ENCODE measurements at regions not wholly inside any gene's neighbourhood (a gene's known extent, or its start where the extent isn't known, plus 50 kb on each side); places are given as distances from the start of the nearest gene placed in this dataset.
"Not testable (repeated sequence)": the region's sequence is repeated elsewhere in the genome, so short reads cannot be mapped to it uniquely, and the experiment has no call there.

DNA sequence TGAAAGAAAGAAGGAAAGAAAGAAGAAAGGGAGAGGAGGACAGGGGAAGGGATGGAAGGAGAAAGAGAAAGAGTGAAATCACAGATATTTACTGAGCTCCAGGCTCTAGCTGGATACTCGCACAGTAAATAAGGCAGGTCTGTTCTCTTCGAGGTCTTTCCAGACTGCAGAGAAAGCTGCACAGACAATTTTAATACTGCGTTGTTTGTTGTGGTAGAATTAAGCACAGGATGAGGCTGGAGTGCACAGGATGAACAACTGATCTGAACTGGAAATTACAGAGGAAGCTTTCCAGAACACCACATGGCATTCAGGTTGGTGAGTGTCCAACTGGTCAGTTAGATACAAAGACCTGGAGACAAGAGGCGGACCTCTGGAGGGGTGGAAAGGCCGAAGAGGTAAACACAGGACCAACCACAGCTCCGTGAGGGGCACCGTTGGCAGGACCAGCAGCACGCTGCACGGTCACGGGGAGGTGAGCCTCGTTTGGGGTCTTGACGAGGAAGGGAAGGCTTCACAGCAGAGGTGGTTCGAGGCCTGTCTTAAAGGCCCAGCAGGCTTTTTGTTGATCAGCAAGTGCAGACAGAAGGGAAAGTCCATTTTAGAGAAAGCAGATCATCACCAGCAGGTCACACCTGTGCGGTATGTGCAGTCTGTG lies 121.7 kb downstream of the ATP6V0E2 start:
- not testable (repeated sequence) for DNase-seq (ENCODE audit: low spot score)

DNA sequence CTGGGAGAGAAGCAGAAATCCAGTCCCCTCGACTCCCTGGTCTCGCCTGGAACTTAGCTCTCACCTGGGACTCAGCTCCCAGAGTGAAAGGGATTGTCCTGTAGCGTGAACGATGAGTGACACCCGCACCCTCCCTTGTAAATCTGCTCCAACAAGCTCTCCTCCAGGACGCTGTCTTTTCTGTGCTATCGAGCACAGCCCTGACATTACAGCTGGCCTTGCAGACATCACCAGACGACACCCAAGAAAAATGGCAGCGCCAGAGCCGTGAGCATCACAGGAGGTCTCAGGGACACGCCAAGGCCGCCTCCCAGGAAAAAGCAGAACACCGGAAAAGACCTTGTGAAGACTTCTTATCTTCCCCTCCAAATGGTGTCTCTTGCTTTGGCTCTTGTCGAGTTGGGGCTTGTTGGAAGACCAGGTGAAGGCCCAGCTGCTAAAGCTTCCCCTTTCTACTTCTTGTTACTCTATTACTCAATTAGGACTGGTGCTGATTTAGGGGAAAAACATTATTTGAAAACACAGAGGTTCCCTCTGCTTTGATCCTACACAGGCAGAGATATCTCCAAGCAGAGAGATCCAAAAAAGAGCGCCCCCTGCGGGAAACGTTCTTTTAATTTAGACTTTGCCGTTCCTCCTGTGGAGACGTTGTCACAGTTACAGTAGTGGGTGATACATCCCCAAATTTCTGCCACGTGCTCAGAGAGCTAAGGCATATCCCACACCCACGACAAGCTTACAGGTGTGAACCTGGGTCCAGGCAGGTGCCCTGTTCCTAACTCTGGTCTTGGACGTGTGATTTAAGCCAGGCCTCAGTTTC lies 127.2 kb downstream of the ATP6V0E2 start:
- peak; percentile 17 for DNase-seq (ENCODE audit: low spot score)

DNA sequence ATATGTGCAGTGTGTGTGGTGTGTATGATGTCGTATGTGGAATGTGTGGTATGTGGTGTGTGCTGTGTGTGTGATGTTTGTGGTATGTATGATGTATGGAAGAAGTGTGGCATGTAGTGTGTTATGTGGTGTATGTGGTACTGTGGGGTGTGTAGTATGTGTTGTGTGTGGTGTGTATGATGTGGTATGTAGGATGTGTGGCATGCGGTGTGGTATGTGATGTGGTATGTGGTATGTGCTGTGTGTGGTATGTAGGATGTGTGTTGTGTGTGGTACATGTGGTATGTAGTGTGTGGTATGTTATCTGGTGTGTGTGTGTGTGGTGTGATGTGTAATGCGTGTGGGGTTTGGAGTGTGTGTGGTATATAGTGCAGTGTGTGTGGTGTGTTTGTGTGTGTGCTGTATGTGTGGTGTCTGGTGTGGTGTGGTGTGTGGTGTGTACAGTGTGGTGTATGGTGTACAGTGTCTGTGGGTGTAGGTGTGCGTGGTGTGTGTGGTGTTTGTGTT lies 129.6 kb downstream of the ATP6V0E2 start:
- peak; percentile 8 for DNase-seq (ENCODE audit: low spot score)

DNA sequence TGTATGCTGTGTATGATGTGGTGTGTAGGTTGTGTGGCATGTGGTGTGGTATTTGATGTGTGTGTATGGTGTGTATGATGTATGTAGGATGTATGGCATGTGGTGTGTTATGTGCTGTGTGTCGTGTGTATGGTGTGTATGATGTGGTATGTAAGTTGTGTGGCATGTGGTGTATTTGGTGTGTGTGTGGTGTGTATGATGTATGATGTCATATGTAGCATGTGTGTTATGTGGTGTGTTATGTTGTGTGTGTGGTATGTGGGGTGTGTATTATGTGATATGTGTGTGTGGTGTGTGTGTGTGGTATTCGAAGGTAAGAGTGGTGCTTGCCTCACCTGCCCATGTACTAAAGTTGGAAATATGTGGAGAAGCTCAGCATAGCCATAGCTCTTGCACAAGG lies 130.2 kb downstream of the ATP6V0E2 start:
- not testable (repeated sequence) for DNase-seq (ENCODE audit: low spot score)

DNA sequence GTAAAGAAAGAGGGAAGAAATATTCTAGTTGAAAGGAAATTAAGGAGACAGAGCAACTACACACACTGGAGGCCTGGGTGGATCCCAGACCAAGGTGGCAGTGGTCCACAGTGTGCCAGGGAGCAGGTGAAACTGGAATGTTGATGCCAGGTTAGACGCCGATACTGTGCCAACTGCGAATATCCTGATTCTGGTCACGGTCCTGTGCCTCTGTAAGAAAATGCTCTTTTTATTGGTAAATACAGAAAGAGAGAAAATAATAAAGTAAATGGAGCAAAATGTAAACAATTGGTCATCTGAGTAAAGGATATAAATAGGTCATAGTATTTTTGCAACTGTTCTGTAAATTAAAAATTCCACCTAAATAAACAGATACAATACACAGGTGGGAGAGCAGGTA lies 131.1 kb downstream of the ATP6V0E2 start:
- not testable (repeated sequence) for DNase-seq (ENCODE audit: low spot score)

DNA sequence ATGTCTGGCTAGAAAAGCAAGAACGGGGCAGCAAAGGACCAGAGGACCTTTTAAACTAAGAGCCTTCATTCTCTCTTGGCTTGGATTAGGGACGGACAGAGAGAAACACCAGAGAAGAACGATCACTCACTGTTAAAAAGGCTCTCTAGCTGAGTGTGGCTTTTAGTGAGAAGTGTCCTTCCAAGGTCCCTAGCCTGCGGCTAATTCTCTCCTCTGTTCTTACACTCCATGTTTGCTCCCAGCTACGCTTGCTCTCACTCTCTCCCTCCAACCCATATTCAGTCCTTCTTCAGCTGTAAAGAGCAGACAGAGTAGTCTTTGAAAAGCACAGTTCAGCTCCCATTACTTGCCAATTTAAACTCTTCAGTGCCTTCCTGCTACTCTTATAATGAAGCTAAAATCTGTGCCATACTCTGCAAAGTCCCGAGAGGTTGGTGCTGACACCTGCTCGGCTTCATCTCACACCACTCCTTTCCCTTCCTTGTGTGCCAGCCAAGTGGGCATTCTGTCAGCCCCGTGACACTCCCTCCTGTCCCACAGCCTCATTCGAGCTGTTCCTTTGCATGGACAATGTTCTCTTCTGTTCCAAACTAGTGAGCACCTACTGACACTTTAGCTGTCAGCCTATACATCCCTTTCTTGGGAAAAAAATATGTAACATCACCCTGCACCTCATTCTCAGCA lies 136.0 kb downstream of the ATP6V0E2 start:
- DNase-seq (ENCODE audit: low spot score) = not testable (repeated sequence)

DNA sequence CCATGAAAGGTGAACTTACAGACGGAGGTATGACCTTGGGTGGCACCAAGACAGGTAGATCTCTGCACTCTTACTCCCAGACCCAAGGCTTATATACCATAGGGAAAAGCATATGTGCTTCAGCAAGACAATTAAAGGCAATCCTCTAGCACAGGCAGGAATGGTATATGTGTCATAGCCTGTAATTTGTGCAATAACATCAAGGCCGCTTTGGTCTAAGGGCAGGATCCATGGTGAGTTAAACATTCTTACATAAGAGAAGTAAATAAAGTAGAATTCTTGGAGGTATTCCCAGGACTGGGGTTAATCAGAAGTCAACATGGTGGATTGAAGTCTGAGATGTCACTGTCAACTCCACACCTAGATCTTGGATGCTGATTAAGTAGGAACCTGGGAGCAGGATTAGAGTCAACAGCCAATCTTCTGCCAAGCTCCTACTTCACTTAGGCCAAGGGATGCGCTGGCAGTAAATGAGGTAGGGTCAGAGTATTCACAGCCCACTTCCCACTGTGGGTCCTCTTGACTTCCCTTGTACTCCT lies 143.0 kb downstream of the ATP6V0E2 start:
- not testable (repeated sequence) for DNase-seq (ENCODE audit: low spot score)

DNA sequence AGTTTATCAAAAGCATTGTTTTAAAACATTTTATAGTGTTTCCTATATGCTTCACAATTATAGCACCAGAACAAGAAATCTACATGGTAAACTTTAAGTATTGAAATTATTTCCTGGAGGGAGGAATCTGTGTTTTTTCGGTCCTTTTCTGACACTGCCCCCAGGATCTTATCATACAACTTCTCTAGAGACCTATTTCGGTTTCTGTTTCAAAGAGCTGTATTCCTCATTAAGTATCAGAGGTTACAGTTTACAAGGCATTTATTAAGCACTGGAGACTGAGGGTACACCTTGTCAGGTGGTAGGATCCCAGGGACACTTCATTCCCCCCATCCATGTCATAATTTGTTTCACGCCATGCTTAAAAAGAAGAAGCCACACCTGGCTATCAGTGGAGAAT lies 146.4 kb downstream of the ATP6V0E2 start:
- not testable (repeated sequence) for DNase-seq (ENCODE audit: low spot score)

DNA sequence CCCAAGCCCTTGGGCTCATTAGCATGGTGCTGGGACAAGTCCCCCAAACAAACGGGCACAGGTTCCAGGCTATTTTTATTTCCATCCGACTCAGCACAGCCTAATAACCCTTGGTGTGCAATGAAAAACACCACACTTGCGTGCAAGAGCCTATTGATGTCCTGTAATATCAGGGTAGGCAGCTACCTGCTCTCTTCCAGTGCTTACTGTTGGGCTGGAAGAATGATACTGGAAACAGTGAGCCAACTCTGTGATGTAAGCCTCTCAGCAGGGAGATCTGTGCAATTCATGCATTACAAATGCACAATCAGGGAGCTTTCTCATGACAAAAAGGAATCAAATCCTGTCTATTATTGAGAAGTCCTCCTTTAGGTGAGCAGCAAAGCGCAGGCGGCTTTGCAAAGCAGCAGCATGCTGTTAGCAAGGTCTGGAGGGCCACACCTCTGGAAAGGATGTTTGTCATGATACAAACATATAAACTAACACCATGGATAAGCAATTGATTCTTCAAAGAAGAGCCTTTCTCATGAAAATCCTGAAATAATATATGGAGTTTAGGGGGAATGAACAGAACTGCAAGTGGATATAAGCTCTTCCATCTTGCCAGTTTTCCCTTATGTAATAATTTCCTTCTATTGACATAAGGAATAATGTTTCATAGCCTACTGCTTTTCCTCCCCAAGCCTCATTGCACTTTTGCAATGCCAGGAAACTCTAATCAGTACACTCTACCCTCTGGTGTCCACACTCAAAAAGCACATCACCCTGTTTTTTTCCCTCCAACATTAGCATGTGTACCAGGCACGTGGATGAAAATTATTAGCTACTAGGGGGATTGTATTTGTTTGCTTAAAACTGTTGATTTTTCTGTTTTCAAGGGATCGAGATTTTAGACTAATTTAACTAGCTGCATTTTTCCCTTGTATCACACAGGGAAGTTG lies 151.1 kb downstream of the ATP6V0E2 start:
- not testable (repeated sequence) for DNase-seq (ENCODE audit: low spot score)

DNA sequence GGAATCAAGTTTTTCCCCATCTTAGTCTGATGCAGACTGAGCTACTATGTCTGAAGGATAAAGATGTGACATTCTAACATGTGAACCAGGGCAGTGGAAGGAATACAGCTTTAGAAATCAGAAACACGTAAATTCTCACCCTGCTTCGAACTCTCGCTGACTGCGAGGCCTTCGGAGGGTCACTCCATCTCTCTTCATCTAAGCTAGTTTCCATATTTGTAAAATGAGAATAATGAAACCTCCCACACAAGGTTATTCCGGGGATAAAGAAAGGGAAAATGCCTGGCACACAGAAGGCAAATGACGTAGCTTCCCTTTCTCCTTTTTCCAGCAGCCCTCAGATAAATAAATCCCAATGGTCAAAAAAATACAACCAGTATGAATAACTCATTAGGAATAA lies 152.0 kb downstream of the ATP6V0E2 start:
- DNase-seq (ENCODE audit: low spot score) = not testable (repeated sequence)

DNA sequence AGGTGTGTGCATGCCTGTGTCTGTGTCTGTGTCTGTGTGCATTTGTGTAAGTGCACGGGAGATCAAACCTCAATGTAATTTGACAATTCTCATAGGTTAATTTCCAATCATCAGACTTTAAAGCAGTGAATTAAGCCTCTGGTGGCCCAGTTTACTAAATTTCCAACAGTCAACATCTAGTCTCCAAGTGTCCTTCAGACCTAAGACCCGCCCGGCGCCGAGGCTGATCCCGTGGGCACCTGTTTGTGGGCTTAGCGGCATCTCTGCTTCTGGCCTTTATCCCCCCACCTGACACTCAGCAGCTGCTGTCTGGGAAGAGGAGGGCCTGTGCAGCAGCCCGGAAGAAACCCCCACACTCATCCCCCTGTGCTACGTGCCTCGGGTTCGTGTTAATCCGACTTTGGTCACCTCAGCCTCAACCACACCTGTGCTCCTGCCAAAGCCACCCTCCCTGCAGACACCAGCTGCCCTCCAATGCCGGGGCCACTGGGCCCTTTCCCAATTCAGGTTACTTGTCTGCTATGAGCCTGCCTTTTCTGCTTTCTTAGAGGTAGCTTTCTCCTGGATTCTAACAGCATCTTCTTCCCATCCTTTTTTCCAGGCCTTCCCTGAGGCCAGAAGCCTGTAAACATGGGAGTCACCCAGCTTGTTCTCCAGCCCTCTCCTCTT lies 154.7 kb downstream of the ATP6V0E2 start:
- DNase-seq (ENCODE audit: low spot score) = not testable (repeated sequence)

DNA sequence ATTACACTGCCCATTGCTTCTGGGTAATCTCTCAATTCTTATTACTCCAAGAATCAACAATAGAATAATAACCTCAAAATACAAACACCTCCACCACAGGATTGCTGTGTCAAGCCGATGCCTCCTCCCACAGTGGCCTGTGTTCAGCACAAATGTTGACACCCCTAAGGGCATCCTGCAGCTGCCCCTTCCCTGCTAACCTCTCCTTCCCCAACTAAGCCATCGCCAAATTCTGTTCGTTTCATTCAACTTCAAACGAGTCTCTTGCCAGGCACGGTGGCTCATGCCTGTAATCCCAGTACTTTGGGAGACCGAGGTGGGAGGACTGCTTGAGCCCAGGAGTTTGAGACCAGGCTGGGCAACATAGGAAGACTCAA lies 155.2 kb downstream of the ATP6V0E2 start:
- not testable (repeated sequence) for DNase-seq (ENCODE audit: low spot score)

DNA sequence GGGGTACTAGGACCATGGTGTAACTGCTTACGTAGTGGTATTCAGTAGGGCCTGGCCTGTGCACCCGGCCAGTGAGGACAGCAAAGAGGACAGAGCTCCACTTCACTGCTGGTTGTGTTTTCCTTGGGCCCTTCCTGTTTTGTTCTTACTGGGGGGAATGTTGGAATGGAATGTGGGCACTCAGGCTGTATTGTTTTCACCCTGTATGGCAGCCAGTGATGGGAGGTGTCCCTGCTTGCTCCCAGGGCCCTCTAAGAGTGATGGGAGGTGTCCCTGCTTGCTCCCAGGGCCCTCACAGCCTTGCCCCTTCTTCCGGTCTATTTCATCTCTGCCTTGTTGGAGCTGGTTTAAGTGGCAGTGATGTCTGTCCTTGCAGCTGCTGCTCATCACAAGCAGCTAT lies 158.0 kb downstream of the ATP6V0E2 start:
- DNase-seq (ENCODE audit: low spot score) = not testable (repeated sequence)

DNA sequence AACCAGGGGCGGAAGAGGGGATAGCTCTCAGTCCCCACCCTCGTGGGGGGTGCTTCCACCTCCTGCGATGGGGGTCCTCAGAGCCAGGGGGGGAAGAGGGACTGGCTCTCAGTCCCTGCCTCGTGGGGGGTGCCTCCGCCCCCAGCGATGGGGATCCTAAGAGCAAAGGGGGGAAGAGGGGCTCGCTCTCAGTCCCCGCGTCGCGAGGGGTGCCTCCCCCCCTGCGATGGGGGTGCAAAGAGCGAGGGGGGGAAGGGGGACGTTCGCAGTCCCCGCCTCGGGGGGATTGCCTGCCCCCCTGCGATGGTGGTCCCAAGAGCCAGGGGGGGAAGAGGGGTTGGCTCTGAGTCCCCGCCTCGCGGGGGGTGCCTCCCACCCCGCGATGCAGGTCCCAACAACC lies 159.9 kb downstream of the ATP6V0E2 start:
- not testable (repeated sequence) for DNase-seq (ENCODE audit: low spot score)

DNA sequence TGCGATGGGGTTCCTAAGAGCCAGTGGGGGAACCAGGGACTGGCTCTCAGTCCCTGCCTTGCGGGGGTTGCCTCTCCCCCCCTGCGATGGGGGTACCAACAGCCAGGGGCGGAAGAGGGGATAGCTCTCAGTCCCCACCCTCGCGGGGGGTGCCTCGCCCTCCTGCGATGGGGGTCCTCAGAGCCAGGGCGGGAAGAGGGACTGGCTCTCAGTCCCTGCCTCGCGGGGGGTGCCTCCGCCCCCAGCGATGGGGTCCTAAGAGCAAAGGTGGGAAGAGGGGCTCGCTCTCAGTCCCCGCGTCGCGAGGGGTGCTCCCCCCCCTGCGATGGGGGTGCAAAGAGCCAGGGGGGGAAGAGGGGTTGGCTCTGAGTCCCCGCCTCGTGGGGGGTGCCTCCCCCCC lies 162.0 kb downstream of the ATP6V0E2 start:
- DNase-seq (ENCODE audit: low spot score) = not testable (repeated sequence)

DNA sequence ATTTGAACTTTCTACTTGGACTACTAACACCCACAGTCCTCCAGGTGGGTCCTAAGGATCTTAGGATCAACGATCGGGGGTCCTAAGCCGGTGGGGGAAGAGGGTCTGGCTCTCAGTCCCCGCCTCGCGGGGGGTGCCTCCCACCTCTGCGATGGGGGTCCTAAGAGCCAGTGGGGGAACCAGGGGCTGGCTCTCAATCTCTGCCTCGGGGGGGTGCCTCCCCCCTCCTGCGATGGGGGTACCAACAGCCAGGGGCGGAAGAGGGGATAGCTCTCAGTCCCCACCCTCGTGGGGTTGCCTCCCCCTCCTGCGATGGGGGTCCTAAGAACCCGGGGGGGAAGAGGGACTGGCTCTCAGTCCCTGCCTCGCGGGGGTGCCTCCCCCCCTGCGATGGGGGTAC lies 165.3 kb downstream of the ATP6V0E2 start:
- DNase-seq (ENCODE audit: low spot score) = not testable (repeated sequence)

DNA sequence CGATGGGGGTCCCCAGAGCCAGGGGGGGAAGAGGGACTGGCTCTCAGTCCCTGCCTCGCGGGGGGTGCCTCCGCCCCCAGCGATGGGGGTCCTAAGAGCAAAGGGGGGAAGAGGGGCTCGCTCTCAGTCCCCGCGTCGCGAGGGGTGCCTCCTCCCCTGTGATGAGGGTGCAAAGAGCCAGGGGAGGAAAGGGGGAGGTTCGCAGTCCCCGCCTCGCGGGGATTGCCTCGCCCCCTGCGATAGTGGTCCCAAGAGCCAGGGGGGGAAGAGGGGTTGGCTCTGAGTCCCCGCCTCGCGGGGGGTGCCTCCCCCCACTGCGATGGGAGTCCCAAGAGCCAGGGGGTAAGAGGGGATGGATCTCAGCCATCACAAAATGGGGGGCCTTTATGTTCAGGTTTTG lies 168.5 kb downstream of the ATP6V0E2 start:
- not testable (repeated sequence) for DNase-seq (ENCODE audit: low spot score)

DNA sequence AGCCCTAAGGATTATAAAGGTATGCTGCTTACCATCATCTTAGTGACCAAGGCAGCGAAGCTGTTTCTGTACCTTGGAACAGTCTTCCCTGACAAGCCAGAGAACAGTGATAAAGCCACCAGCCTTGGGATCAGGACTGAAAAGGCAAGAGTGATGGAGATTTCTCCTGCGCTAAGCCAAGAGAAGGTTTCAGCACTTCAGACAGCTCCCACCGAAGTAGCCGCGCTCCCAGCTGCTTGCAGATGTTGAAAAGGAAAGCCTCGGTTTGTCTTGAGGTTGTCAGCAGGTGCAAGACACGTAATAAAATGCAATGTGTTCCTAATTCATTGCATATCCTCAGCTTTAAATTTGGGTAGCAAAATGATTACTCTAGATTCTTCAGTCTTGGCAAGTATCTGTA lies 171.0 kb downstream of the ATP6V0E2 start:
- DNase-seq (ENCODE audit: low spot score) = peak; percentile 58

DNA sequence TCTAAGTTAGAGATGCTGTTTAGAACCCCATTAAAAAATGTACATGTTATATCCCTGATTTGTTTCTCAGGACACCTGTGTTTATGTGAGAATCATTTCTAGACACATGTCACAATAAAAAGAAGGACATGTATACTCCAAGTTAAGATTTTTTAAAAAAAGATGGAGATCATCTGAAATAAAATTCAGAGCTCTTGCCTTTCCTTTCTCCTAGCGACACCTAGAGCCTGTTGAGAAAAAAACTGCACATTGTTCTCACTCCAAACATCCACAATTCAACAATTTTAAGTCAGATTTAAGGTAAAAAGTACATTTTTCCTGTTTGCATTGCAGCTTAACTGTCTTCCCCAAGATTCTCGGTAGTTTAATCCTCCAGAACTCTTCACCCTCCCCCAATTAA lies 171.8 kb downstream of the ATP6V0E2 start:
- not testable (repeated sequence) for DNase-seq (ENCODE audit: low spot score)

Measured in NAMALWA (cell line).